ENCODE measurements at regions not wholly inside any gene's neighbourhood (a gene's known extent, or its start where the extent isn't known, plus 50 kb on each side); places are given as distances from the start of the nearest gene placed in this dataset.

DNA sequence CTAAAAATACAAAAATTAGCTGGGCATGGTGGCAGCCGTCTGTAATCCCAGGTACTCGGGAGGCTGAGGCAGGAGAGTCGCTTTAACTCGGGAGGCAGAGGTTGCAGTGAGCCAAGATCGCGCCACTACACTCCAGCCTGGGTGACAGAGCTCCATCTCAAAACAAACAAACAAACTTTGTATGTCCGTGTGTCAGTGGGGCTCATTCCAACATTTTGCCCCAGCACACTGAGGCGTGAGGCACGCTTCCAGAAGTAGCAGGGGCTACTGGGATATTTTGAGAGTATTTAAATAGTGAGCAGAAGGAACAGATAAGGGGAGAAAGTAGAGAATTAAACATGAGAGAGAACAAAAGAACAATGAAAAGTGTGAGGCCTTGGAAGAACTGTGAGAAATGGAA, 83.3 kb upstream of the TANK start (continued):
- TF ChIP-seq, protein P1, sequence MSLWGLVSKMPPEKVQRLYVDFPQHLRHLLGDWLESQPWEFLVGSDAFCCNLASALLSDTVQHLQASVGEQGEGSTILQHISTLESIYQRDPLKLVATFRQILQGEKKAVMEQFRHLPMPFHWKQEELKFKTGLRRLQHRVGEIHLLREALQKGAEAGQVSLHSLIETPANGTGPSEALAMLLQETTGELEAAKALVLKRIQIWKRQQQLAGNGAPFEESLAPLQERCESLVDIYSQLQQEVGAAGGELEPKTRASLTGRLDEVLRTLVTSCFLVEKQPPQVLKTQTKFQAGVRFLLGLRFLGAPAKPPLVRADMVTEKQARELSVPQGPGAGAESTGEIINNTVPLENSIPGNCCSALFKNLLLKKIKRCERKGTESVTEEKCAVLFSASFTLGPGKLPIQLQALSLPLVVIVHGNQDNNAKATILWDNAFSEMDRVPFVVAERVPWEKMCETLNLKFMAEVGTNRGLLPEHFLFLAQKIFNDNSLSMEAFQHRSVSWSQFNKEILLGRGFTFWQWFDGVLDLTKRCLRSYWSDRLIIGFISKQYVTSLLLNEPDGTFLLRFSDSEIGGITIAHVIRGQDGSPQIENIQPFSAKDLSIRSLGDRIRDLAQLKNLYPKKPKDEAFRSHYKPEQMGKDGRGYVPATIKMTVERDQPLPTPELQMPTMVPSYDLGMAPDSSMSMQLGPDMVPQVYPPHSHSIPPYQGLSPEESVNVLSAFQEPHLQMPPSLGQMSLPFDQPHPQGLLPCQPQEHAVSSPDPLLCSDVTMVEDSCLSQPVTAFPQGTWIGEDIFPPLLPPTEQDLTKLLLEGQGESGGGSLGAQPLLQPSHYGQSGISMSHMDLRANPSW (CRISPR knock-in tag; conservative IDR thresholded peaks at IDR 0.05; ENCODE audit: low read depth): no peak
- TF ChIP-seq CBFB (CRISPR knock-in tag; IDR thresholded peaks at IDR 0.05; ENCODE audit: low read depth): no peak
- TF ChIP-seq ZNF138 (CRISPR knock-in tag; conservative IDR thresholded peaks at IDR 0.05): no peak

DNA sequence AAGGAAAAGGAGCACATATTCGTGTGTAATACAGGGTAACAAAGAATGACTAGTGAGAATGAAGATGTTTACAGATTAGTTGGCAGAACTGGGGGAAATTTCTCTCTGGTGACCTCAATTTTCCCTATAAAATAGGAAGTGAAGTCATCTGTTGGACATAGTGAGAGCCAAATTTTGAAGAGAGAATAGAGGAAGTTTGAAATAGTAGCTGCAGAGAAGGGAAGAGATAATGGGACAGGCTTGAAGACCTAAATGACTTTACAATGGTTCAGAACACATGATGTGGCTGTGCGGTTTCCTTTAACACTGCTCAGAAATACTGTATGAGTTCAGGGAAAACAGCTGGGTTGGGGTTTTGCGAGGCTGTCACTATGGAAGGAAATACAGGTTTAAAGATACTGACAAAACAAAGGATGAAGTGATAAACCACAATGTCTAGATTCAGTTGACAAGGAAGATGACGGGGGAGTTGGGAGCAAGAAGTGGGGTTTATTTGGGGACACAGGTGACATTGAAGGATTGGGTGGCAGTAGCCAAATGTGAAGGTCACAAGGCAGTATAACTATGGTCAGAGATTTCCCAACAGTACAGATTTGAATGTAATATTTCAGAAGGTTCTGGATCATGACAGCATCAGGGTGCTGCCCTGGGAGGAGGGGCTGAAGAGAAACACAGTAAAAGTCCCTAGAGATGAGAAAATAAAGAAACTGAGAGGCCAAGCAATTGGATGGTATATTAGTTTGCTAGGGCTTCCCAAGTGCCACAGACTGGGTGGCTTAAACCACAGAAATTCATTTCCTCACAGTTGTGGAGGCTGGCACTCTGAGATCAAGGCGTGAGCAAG, 82.6 kb upstream of the TANK start:
- H3K27ac Mint-ChIP-seq: peak overlapping the region; percentile 9
- TF ChIP-seq FOXJ3 (CRISPR knock-in tag; IDR thresholded peaks at IDR 0.05; ENCODE audit: borderline replicate concordance) (no peak), TCF7 (CRISPR knock-in tag; IDR thresholded peaks at IDR 0.05; ENCODE audit: low read depth) (no peak), ZNF121 (CRISPR knock-in tag; IDR thresholded peaks at IDR 0.05) (no peak), CREM (CRISPR knock-in tag; IDR thresholded peaks at IDR 0.05) (no peak), ZNF416 (CRISPR knock-in tag; IDR thresholded peaks at IDR 0.05) (no peak), NFE2L1 (CRISPR knock-in tag; IDR thresholded peaks at IDR 0.05) (no peak), HMGA2 (CRISPR knock-in tag; IDR thresholded peaks at IDR 0.05) (no peak), FOXK1 (CRISPR knock-in tag; IDR thresholded peaks at IDR 0.05) (no peak)
- TF ChIP-seq, protein P2, sequence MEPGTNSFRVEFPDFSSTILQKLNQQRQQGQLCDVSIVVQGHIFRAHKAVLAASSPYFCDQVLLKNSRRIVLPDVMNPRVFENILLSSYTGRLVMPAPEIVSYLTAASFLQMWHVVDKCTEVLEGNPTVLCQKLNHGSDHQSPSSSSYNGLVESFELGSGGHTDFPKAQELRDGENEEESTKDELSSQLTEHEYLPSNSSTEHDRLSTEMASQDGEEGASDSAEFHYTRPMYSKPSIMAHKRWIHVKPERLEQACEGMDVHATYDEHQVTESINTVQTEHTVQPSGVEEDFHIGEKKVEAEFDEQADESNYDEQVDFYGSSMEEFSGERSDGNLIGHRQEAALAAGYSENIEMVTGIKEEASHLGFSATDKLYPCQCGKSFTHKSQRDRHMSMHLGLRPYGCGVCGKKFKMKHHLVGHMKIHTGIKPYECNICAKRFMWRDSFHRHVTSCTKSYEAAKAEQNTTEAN (CRISPR knock-in tag; IDR thresholded peaks at IDR 0.05): no peak
- TF ChIP-seq, protein P3, sequence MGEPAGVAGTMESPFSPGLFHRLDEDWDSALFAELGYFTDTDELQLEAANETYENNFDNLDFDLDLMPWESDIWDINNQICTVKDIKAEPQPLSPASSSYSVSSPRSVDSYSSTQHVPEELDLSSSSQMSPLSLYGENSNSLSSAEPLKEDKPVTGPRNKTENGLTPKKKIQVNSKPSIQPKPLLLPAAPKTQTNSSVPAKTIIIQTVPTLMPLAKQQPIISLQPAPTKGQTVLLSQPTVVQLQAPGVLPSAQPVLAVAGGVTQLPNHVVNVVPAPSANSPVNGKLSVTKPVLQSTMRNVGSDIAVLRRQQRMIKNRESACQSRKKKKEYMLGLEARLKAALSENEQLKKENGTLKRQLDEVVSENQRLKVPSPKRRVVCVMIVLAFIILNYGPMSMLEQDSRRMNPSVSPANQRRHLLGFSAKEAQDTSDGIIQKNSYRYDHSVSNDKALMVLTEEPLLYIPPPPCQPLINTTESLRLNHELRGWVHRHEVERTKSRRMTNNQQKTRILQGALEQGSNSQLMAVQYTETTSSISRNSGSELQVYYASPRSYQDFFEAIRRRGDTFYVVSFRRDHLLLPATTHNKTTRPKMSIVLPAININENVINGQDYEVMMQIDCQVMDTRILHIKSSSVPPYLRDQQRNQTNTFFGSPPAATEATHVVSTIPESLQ (CRISPR knock-in tag; IDR thresholded peaks at IDR 0.05): no peak
- TF ChIP-seq, protein P4, sequence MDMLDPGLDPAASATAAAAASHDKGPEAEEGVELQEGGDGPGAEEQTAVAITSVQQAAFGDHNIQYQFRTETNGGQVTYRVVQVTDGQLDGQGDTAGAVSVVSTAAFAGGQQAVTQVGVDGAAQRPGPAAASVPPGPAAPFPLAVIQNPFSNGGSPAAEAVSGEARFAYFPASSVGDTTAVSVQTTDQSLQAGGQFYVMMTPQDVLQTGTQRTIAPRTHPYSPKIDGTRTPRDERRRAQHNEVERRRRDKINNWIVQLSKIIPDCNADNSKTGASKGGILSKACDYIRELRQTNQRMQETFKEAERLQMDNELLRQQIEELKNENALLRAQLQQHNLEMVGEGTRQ (CRISPR knock-in tag; IDR thresholded peaks at IDR 0.05): no peak
- TF ChIP-seq, protein P5, sequence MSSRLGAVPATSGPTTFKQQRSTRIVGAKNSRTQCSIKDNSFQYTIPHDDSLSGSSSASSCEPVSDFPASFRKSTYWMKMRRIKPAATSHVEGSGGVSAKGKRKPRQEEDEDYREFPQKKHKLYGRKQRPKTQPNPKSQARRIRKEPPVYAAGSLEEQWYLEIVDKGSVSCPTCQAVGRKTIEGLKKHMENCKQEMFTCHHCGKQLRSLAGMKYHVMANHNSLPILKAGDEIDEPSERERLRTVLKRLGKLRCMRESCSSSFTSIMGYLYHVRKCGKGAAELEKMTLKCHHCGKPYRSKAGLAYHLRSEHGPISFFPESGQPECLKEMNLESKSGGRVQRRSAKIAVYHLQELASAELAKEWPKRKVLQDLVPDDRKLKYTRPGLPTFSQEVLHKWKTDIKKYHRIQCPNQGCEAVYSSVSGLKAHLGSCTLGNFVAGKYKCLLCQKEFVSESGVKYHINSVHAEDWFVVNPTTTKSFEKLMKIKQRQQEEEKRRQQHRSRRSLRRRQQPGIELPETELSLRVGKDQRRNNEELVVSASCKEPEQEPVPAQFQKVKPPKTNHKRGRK (CRISPR knock-in tag; IDR thresholded peaks at IDR 0.05; ENCODE audit: borderline replicate concordance): no peak
- POLR2A ChIA-PET: no interaction called here
- H3K4me3 Mint-ChIP-seq: no peak overlapping the region
- ATAC-seq: no peak
- H3K36me3 Mint-ChIP-seq: no peaks in the 10 kb centered on the region
- no peaks in the 10 kb centered on the region; the same call in 1 of the 2 replicates for H3K27me3 Mint-ChIP-seq (ENCODE audit: low read depth)
- DNase-seq (ENCODE audit: low spot score): no peak
- peaks cover 4% of the 10 kb centered on the region for H3K9me3 Mint-ChIP-seq
- CTCF ChIA-PET: interaction anchor here (2.4 kb wide), 1 partner anchor 14 kb away, joined by 13 read pairs; no protein-coding TSS in a partner anchor
- peaks cover 35% of the 10 kb centered on the region for H3K4me1 Mint-ChIP-seq
